GM06990 (cell line): ENCODE measurements at regions not wholly inside any gene's neighbourhood (a gene's known extent, or its start where the extent isn't known, plus 50 kb on each side); places are given as distances from the start of the nearest gene placed in this dataset.

Experiments
- DNase-seq: peaks from one replicate; pipeline ENCODE4 v3.0.0-alpha.2; 2011; ENCODE audit not compliant: insufficient read length; ENCODE audit errors: extremely low read depth
- H3K27me3 ChIP-seq: replicated peaks from 2 replicates; pipeline ENCODE4 v1.6.0; 2011; ENCODE audit warnings: low read length; ENCODE audit not compliant: control insufficient read depth, insufficient read depth
- H3K36me3 ChIP-seq: 2 replicates; pipeline ENCODE4 v1.5.1; 2011; ENCODE audit warnings: low read length; ENCODE audit not compliant: control insufficient read depth, insufficient read depth
- H3K4me3 ChIP-seq: replicated peaks from 2 replicates; pipeline ENCODE4 v1.5.1; 2011; ENCODE audit warnings: low read depth, mild to moderate bottlenecking, control low read depth, low read length
- TF ChIP-seq, protein P1 (sequence below): IDR thresholded peaks from 2 replicates; pipeline ENCODE4 v1.5.1; 2011; ENCODE audit warnings: low read length, control low read depth, mild to moderate bottlenecking, inconsistent platforms; ENCODE audit not compliant: insufficient read depth, poor library complexity, severe bottlenecking

DNA sequence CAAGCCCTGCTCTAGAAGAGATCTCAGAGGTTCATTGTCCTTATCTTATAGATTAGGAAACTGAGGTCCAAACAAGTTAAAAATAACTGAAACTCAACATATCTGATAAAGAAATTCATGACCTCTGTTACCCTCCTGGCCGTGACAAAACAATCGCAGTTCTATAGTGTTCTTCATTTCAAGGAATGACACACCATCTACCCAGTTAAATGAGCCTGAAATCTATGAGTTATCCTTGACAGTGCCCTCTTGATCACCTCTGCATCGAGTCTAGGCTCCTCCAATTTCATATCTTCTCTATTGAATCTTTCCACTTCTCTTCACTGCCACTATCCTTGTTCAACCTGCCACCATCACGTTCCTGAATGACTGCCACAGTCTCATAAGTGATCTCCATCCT, 325.3 kb upstream of the TEX13C start:
- Histone ChIP-seq H3K4me3 (no peak overlapping the region), H3K36me3 (no peaks in the 10 kb centered on the region), H3K27me3 (no peaks in the 10 kb centered on the region)
- TF ChIP-seq, protein P1, sequence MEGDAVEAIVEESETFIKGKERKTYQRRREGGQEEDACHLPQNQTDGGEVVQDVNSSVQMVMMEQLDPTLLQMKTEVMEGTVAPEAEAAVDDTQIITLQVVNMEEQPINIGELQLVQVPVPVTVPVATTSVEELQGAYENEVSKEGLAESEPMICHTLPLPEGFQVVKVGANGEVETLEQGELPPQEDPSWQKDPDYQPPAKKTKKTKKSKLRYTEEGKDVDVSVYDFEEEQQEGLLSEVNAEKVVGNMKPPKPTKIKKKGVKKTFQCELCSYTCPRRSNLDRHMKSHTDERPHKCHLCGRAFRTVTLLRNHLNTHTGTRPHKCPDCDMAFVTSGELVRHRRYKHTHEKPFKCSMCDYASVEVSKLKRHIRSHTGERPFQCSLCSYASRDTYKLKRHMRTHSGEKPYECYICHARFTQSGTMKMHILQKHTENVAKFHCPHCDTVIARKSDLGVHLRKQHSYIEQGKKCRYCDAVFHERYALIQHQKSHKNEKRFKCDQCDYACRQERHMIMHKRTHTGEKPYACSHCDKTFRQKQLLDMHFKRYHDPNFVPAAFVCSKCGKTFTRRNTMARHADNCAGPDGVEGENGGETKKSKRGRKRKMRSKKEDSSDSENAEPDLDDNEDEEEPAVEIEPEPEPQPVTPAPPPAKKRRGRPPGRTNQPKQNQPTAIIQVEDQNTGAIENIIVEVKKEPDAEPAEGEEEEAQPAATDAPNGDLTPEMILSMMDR, result no peak
- DNase-seq, result no peak

DNA sequence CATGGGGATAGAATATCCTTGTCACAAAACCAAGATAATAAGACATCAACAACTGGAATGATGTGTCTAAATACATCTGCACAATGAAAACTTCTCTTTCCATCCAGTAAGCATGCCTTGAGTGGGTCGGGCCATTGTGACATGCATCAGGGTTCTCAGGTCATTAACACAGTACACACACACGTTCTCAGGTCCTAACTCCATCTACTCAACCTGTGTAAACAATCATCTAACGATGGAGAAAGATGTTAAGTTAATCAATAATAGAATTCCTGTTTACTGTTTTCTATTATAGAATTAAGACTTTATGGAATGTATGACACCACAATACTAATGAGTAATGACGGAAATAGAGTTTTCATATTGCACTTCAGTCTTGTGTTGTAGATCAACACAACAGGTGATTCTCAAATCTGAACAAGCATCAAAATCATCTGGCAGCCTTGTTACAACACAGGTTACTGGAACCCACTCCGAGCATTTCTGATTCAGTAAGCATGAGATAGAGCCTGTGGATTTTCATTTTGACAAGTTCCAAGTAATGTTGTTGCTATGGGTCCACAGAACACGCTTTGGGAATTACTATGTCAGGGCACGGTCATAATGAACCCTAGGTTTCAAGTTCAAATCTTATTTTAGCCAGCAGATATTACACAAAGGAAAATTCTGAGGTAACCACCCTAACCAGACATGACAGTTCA, 315.8 kb upstream of the TEX13C start:
- no peak for DNase-seq
- Histone ChIP-seq H3K4me3 (no peak overlapping the region), H3K27me3 (no peaks in the 10 kb centered on the region), H3K36me3 (no peaks in the 10 kb centered on the region)
- TF ChIP-seq, protein P1, result no peak

DNA sequence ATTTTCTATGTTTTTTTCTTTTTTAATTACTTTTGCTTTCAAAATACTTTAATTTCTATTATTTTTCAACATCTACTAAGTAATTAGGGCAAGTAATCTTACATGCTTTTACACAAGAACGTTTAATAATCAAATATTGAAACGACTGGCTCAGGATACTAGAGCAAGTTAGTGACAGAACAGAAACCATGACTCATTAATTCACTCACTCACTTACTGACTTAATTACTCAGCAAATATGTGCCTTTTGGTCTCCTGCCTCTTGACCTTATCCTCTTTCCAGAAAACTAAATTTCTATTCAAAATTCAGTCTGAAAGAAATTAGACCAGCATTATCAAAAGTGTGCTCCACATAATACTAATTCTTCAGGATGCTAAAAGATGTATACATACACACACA, 314.9 kb upstream of the TEX13C start:
- H3K27me3 ChIP-seq, result no peaks in the 10 kb centered on the region
- no peak overlapping the region for H3K4me3 ChIP-seq
- H3K36me3 ChIP-seq, result no peaks in the 10 kb centered on the region
- DNase-seq, result no peak
- TF ChIP-seq, protein P1, result no peak

DNA sequence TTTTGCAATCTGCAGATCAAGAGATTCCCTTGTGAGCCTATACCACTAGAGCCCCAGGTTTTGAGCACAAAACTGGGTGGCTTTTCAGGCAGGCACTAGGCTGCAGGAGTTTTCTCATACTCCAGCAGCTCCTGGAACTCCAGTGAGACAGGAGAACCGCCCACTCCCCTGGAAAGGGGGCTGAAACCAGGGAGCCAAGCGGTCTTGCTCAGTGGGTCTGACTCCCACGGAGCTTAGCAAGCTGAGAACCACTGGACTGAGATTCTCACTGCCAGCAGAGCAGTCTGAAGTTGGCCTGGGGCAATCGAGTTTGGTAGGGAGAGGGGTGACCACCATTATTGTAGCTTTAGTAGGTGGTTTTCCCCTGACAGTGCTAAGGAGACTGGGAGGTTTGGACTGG, 313.8 kb upstream of the TEX13C start:
- H3K27me3 ChIP-seq, result no peaks in the 10 kb centered on the region
- TF ChIP-seq, protein P1, result no peak
- H3K36me3 ChIP-seq, result no peaks in the 10 kb centered on the region
- DNase-seq, result no peak
- H3K4me3 ChIP-seq, result no peak overlapping the region

DNA sequence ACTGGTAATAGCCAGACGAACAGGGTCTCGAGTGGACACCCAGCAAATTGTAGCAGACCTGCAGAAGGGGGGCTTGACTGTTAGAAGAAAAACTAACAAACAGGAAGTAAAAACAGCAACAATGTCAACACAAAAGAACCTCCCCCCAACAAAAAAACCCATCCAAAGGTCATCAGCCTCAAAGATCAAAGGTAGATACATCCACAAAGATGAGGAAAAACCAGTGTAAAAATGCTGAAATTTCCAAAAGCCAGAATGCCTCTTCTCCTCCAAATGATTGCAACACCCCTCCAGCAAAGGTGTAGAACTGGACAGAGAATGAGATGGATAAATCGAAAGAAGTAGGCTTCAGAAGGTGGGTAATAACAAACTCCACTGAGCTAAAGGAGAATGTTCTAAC, 313.0 kb upstream of the TEX13C start:
- no peaks in the 10 kb centered on the region for H3K27me3 ChIP-seq
- DNase-seq, result no peak
- no peak overlapping the region for H3K4me3 ChIP-seq
- H3K36me3 ChIP-seq, result no peaks in the 10 kb centered on the region
- TF ChIP-seq, protein P1, result no peak

DNA sequence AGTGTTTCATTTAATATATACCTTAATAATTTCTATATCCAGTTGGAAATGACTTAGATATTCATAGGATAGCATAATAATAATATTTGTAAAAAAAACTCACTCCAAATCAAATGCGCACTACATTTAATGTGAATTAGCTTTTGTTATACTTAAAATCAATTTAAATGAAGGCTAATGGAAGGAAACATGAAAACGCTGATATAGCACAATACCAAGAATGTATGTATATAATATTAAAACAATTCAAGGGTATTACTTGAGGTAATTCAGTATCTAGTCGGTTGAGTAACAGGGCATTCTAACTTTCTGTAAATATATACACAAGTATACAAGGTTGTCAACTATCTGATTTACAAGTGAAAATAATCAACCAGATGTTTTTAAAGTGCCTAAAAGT, 307.1 kb upstream of the TEX13C start:
- TF ChIP-seq, protein P1, result no peak
- DNase-seq, result no peak
- no peak overlapping the region for H3K4me3 ChIP-seq
- H3K27me3 ChIP-seq, result no peaks in the 10 kb centered on the region
- H3K36me3 ChIP-seq, result no peaks in the 10 kb centered on the region
